Islet precursor cell (in vitro differentiated cells): ENCODE measurements at regions not wholly inside any gene's neighbourhood (a gene's known extent, or its start where the extent isn't known, plus 50 kb on each side); places are given as distances from the start of the nearest gene placed in this dataset.

Experiments
- DNase-seq: peaks from one replicate; pipeline ENCODE4 v3.0.0-alpha.2; 2018

GRCh38 chr5:52181403-52181802, 606.3 kb upstream of the ITGA1 start:
- no peak for DNase-seq

DNA sequence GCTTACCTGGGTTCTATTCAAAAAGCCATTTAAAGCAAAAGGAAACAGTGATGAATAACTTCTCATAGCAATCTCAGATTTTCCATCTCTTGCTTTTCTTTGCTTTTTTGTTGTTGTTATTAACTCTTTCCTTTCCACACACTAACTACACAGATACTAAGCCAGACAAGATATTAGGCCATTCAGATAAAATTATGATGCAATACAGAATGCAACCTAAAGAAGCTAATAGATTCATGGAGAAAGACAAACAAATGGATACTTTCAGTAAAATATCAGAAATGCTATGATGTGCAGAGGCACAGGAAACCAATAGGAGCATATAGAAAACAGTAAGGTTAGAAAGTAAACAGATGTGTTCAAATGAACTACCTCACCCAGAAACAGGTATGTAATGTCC, 597.0 kb upstream of the ITGA1 start:
- DNase-seq: no peak

DNA sequence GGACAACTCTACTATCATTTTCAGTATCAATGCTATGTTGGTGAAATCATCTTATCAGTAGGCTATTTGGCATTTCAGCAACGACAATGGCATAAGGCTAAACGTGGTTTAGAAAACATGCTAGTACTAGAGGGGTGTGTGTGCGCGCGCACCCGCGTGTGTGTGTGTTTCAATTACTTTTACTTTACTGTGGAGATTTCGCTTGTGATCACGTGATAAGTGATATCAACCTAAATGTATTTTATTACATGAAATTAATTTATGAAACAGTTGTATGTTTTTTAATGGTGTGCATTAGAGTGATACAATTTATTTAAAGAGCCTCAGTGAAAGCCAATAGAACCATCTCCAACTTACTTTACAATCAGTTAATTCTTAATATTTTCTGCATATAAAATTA, 587.9 kb upstream of the ITGA1 start:
- DNase-seq: no peak

DNA sequence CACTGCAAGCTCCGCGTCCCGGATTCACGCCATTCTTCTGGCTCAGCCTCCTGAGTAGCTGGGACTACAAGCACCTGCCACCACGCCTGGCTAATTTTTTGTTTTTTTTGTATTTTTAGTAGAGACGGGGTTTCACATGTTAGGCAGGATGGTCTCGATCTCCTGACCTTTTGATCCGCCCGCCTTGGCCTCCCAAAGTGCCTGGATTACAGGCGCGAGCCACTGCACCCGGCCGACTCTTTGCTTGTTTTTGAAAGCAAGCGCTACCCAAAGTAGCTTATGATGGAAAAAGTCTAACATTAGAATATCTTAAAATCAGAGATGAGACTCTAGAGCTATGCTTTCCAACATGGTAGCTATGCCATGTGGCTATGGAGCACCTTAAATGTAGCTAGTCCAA, 585.5 kb upstream of the ITGA1 start:
- no peak for DNase-seq

DNA sequence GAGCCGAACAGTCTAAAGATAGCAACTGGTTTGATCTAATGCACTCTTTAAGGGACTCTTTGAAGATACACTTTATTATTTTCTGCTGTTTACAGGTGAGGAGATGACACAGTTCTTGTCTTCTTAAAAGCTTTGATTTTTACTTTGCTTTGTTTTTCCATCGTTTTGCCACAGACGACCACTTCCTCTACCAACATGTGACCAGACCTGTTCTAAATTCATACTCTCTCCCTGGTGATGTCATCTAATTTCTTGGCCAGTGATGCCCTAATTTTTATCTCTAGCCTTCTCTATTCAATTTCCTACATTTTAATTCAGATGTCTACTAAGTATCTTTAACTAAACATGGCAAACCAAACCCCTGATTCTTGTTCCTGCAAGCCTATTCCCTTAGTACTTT, 583.4 kb upstream of the ITGA1 start:
- DNase-seq: no peak
